GM12891 (cell line): ENCODE measurements at regions not wholly inside any gene's neighbourhood (a gene's known extent, or its start where the extent isn't known, plus 50 kb on each side); places are given as distances from the start of the nearest gene placed in this dataset.

ENCODE experiments used
- POLR2A ChIP-seq: IDR thresholded peaks from 2 replicates; pipeline ENCODE4 v1.6.1; 2011; ENCODE audit warnings: low read depth, low read length, control low read depth
- POLR2AphosphoS5 ChIP-seq: IDR thresholded peaks from 2 replicates; pipeline ENCODE4 v1.6.1; 2011; ENCODE audit warnings: low read depth, low read length, control low read depth

DNA sequence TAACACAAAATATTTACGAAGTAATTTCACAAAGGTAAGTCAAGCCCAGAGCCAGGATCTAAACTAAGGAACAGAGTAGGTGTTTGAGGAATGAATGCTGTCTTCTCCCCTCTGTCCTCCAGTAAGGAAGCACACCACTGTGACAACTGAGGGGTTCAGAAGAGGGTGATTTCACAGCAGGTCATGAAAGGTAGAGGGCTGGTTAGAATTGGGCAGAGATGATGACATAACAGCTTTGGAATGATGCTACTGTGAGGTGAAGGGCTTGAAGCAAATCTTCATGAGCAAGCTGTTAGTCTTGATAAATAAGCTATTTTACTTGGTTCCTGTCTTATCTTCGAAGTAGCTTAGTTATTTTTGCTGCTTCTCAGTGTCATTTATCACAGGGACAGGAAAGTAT is 498.6 kb downstream of the FGF9 start:
- no peak for TF ChIP-seq POLR2A
- no peak for TF ChIP-seq POLR2AphosphoS5
